ENCODE measurements at regions not wholly inside any gene's neighbourhood (a gene's known extent, or its start where the extent isn't known, plus 50 kb on each side); places are given as distances from the start of the nearest gene placed in this dataset.

DNA sequence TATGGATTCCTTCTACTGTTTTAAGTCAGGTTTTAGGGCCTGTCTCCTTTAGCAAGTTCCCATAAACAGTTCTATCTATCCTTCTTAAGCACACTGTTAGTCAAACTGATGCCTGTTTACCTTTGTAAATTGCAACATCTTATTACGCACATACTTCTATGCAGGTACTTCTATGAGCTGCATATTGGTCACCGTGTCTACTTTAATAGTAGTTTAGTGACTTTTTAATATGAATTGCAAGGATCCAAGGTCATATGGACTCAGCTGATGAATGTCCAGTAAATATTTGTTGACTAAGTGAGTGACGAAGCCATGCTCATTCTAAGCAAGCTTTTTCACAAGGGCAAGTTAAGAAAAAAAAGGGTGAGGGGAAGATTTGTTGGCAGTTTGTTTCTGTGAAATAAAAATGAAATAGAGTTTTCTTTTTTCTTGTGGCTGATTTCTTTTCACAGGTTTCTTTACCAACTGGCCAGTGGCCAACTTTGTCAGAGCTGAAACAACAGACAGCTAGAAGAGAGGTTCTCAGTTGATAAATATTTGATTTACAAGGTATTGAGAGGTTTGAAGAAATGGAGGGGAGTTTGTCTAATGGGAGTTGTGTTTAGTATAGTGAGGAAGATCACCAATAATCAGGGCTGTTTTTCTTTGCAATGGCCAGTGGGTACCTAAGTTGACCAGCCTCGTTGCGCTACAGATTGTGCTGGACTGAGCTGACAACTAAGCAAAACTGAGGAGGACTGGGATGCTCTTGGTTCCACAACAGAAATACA lies 141.1 kb downstream of the SLC15A5 start:
- intact Hi-C loops (cut with DNase I) = no loop called here
- peak in 1 of 10 donors; percentile 4 for DNase-seq

DNA sequence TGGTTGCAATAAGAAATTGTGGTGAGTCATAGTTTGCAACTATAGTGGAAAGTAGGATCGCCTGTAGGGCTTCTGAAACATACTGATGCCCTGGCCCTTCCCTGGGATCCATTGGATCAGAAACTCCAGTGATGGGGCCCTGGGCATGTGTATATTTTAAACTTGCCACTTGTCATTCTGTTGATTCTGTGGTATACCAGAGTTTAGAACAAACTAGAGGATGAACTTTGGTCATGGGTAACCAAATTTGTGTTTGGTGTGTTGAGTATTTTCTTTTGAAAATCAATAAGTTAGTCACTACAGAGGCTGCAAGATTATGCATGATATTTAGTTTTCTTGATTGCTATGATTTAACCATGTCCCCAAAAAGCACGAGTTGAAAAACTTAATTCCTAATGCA lies 142.2 kb downstream of the SLC15A5 start:
- intact Hi-C loops (cut with DNase I) = no loop called here

DNA sequence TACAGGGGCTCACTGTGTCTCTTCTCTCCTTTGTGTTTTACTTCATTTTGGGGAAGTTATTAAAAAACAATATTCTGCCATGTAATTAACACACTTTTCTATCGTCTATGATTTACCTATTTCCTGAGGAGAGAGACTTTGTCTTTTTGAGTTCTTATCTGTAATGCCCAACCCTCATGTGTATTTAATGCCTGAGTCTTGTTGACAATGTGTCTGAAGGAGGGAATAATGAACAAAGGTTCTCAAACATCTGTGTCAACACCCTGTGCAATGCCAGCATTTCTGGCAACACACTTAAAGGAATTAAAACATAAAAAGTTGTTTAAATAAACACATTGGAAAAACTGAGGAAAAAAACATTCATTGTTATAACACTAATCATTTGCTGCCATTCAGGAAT lies 147.1 kb downstream of the SLC15A5 start:
- DNase-seq = no peak
- intact Hi-C loops (cut with DNase I) = no loop called here

More for the DNA sequence above, 142.2 kb downstream of the SLC15A5 start:
- DNase-seq = no peak

DNA sequence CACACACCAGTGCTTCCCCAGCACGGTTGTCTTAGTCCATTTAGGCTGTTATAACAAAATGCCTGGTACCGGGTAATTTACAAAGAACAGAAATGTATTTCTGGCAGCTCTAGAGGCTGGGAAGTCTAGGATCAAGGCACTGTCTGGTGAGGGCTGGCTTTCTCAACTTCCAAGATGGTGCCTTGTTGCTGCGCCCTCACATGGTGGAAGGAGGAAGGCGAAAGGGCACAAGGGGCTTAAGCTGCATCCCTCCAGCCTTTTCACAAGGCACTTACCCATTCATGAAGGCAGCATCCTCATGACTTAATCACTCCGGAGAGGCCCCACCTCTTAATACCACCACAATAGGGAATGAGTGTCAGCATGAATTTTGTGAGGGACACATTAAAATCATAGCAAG lies 155.5 kb downstream of the SLC15A5 start:
- intact Hi-C loops (cut with DNase I) = no loop called here
- DNase-seq = no peak

DNA sequence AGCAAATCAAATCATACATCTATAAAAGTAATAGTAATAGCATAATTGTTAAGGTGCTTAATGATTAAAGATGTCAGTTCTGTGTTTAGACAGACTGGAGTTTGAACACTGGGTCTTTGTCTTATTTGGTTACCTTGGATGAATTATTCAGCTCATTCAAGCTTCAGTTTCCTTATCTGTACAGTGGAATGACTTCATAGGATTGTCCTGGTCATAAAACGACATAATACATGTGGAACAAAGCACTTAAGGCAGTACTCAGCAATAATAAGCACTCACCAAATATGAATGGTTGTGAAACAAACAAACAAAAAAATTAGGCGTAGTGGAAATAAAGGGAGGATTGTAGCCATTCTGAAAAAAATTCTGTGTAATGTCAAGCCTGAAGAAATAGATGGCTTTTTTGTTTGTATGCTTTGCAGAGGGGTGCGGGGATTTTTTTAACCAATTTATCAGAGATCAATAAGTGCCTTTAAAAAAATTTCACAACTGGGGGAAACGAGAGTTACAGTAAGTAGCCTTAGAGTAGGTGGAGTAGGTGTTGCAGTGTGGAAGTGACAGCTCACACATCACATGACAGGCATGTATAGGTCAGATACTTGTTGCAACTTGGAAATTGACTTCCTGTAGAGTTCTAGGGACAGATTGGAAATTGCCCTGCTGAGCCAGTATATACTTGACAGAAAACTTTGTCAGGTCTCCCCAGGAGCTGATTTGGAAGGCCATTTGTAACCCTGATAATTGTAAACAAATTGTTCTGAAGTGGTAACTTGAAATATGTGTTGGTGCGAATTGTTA lies 157.7 kb downstream of the SLC15A5 start:
- DNase-seq = no peak
- intact Hi-C loops (cut with DNase I) = no loop called here

DNA sequence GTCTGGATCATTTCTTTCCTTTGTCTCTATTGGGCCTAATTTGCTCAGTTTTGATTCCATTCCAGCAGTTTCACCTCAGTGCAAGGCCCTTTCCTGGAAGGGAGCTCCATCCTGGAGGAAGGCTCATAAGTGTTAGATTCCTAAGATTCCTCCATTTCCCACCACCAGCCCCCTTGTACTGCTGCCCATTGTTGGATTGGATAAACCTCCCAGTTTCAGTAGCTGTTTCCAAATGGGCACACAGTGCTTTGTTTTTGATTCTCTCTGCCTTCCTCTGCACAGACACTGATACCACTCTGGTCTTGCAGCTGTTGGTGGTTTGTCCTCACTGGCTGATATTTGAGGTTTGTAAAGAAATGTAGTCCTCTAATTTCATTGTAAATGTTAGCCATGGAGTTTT lies 158.9 kb downstream of the SLC15A5 start:
- intact Hi-C loops (cut with DNase I) = no loop called here
- DNase-seq = no peak

DNA sequence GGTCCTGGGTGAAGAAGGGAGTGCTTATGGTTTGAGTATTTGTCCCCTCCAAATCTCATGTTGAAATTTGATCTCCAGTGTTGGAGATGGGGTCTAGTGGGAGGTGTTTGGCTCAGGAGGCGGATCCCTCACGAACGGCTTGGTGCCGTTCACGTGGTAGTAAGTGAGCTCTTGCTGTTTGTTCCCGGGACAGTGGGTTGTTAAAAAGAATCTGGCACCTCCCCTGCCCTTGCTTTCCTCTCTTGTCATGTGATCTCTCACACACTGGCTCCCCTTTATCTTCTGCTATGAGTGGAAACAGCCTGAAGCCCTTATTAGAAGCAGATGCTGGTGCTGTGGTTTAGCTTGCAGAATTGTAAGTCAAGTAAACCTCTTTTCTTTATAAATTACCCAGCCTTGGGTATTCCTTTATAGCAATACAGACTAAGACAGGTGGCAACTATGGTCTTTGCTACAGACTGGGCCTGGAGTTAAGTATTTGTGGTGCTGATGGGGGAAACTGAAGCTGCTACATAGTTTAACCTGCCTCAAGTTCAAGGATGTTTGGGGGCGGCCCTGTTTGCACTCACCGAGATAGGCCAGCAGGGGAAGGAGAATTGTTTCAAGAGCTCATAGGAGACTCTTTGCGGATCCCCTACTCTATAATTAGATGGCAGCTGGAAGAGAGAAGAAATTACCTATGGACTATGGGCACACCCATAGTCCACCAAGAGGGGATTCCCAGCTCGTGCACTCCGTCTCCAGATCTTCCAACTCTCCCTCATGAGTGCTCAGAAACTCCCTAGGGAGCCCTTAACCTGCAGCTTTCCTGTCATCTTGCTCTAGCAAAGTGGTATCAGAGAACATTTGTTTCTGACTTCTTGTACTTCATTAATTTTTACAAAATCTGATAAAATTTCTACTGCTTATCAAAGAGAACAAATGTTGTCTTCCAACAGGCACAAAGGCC lies 164.6 kb downstream of the SLC15A5 start:
- intact Hi-C loops (cut with DNase I) = no loop called here
- DNase-seq = no peak

DNA sequence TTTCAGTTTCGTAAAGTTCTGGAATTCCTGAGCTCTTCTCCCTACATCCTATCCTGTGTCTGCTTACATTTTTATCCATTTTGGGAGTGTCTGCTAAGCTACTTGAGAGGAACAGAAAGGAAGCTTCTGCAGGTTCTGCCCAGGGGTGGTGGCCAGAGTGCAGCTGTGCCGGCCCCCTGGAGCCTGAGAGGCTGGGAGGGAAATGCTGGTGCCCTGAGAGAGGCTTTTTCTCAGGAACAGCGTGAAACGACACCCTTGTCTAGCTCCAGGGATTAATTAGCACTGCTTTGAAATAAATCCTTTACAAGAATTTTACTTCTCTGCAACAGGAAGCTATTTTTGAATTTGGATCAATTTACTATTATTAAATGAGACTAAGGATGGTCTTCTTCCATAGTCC lies 165.4 kb downstream of the SLC15A5 start:
- DNase-seq = no peak
- intact Hi-C loops (cut with DNase I) = no loop called here

DNA sequence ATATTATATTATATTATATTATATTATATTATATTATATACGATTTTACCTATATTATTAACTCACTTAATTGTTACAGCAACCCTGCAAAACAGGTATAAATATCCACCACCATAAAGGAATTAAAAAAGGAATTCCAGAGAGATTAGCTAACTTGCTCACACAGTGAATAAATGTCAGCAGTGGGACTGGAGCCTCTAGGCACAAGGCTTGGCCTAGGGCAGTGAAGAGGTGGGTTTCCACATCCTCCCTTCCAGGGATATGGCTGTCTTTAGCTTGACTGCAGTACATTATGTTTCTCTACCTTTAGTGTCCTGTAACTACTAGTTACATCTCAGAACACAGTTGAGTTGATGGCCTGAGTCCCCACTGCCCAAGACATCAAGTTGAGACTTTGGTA lies 166.9 kb downstream of the SLC15A5 start:
- no peak for DNase-seq
- intact Hi-C loops (cut with DNase I) = no loop called here

DNA sequence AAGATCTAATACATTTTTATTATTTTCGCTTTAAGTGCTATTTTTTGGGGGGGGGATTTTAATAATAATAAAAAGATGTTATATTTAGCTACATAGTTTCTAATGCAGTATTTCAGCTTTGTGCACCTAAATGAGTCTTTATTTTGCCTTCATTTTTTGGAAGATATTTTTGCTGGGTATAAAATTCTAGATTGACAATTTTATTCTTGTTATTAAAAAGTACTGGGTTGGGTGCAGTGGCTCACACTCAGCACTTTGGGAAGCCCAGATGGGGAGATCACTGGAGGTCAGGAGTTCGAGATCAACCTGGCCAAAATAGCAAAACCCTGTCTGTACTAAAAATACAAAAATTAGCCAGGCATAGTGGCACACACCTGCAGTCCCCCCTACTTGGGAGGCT lies 173.6 kb downstream of the SLC15A5 start:
- intact Hi-C loops (cut with DNase I) = no loop called here
- DNase-seq = no peak

DNA sequence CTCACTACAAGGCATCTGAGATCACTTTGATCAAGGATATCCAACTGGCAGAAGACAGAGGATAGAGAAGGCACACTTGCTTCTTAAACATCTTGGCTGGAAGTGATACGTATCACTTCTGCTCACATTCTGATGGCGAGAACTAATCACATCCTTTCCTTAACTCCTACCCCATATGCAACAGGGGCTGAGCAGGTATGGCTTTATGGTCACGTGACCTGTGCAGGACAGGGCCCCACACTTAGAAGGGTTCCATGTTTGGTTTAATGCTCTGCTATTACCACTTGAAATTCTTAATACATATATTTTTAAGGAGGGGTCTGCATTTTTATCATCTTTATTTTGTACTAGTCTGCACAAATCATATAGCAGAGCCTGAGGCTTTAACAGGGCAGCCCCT lies 177.3 kb downstream of the SLC15A5 start:
- no peak for DNase-seq
- intact Hi-C loops (cut with DNase I) = no loop called here

DNA sequence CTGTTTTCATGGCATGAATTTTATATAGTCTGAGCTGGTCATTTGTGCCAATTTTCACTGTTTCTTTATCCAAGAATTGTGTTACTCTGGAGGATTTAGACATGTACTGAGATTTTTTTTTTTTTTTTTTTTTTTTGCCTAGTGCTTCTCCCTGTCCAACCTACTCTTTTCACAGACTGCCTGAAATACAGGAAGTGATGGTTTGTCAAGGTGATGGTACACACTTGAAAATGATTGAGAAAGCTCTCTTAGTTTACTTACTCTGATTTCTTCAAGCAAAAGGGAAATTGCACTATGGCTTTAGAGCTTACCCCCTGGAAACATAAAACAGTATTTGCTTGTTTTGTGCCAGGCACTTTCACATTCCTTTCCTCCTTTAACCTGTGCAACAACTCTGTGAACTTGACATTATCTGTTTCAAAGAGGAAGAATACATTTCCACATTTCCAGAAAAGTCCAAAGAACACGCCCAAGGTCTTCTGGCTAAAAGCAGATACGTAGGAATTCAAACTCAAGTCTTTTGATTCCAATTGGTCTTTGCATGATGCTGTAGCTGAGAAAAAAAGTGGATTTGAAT lies 181.1 kb downstream of the SLC15A5 start:
- no peak for DNase-seq
- intact Hi-C loops (cut with DNase I) = no loop called here

DNA sequence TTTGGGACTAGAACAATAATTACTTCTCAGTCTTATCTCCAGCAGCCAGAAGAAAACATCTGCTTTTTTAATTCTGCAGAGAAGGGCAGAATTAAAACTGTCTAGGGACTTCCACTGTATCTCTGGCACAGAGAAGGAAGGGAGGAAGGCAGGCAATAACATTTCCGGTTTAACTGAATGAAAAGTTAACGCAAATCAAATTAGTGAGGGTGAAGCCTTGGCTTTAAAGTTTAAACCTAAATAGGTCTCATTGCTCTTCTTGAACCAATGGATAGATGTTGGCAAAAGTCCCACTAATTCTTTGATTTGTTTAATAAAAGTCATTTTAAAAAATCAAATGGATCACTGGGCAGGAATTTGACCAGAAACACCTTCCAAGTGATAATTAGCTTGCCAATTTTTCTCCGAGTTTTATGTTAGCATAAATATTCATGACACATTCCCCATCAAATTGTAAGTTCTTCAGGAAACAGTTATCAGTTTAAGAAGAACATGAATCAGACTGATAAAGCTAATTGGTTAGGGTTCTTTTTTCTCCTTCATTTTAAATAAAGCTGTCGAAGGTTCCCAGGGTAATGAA lies 181.9 kb downstream of the SLC15A5 start:
- intact Hi-C loops (cut with DNase I) = no loop called here
- no peak for DNase-seq

DNA sequence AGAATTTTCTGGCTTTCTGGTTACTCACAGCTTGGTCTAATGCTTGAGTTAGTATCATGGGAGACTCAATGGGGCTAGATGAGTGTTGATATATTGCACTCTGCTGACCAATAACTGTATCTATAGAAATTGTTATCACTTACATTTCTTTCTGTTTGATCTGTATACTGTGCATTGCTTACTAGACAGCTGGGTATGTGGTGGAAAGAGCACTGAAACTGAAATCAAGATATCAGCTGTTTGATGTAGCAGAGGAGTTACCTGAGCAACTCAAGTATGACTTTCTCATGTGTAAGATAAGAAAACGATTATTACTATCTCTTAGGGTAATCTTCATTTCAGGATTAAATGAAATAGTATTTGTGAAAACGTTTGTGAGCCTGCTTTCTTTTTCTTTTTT lies 183.0 kb downstream of the SLC15A5 start:
- no peak for DNase-seq
- intact Hi-C loops (cut with DNase I) = no loop called here

DNA sequence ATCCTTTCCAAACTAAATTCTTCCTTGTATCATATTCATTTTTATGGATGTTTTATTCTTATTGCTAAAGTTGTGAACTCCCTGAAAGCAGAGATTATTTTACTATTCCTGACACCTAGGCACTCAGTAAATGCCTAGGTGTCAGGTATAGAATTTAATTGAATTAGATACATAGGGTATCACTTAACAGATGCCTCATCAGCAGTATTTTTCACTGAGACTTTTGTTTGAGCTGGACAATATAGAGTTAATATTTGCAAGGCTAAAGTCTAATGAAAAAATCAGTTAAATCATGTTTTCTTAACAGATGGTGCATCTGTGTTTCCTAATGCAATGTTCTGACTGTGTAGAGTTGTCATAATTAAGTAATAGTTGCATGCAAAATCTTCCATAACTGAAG lies 182.7 kb downstream of the DERA start:
- intact Hi-C loops (cut with DNase I) = no loop called here
- no peak for DNase-seq

DNA sequence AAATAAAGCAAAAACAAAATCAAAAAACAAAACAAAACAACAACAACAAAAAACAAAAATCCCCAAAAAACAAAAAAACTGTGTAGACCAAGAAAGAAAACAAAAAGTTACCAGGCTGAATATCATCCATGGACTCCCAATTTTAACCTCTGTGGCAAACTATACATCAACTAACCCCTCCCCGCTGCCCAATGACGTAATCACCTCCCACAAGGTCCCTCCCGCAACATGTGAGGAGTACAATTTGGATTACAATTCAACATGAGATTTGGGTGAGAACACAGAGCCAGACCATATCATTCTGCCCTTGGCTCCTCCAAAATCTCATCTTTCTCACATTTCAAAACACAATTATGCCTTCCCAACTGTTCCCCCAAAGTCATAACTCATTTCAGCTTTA lies 179.8 kb downstream of the DERA start:
- intact Hi-C loops (cut with DNase I) = no loop called here
- DNase-seq = no peak

DNA sequence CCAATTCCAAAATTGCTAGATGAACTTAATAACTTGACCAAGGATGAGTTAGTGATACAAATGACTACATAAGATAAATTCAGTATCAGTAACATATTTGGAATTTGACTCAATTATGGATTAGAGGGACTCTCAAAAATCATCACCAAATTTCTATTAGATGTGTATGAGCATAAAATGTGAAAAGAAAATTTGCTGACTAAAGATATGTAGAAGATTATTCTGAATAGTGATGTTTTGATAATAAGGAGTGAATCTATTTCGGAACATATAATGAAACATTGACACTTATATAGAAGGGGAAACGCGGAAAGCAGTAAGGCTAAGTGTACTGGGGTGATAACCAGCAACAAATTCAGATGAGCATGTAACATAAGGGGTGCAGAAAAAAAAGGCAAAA lies 177.3 kb downstream of the DERA start:
- no peak for DNase-seq
- intact Hi-C loops (cut with DNase I) = no loop called here

All from posterior cingulate gyrus (tissue), 11 donors.